ENCODE measurements at regions not wholly inside any gene's neighbourhood (a gene's known extent, or its start where the extent isn't known, plus 50 kb on each side); places are given as distances from the start of the nearest gene placed in this dataset.
"Not testable (repeated sequence)": the region's sequence is repeated elsewhere in the genome, so short reads cannot be mapped to it uniquely, and the experiment has no call there.

- DNase-seq (ENCODE audit: low spot score), result no peak
Observed at GRCh38 chr9:89928521-89929275, 323.9 kb downstream of the GADD45G start.

- no peak for DNase-seq (ENCODE audit: low spot score)
Observed at GRCh38 chr9:89929315-89929672, 324.5 kb downstream of the GADD45G start.

- no peak for DNase-seq (ENCODE audit: low spot score)
Observed at GRCh38 chr9:89929673-89930480, 325.1 kb downstream of the GADD45G start.

- no peak for DNase-seq (ENCODE audit: low spot score)
Observed at GRCh38 chr9:89933578-89933977, 328.8 kb downstream of the GADD45G start.

- DNase-seq (ENCODE audit: low spot score), result no peak
Observed at GRCh38 chr9:89935115-89935514, 330.3 kb downstream of the GADD45G start.

GRCh38 chr9:89935801-89936200 lies 331.0 kb downstream of the GADD45G start:
- DNase-seq (ENCODE audit: low spot score), result no peak

- DNase-seq (ENCODE audit: low spot score), result no peak
Observed at GRCh38 chr9:89937051-89937450, 332.2 kb downstream of the GADD45G start.

GRCh38 chr9:89939181-89939580 lies 334.4 kb downstream of the GADD45G start:
- DNase-seq (ENCODE audit: low spot score), result no peak

GRCh38 chr9:89939626-89940292 lies 334.9 kb downstream of the GADD45G start:
- DNase-seq (ENCODE audit: low spot score), result no peak

GRCh38 chr9:89940625-89941024 lies 335.8 kb downstream of the GADD45G start:
- DNase-seq (ENCODE audit: low spot score), result no peak

- no peak for DNase-seq (ENCODE audit: low spot score)
Observed at GRCh38 chr9:89941875-89942274, 337.1 kb downstream of the GADD45G start.

GRCh38 chr9:89942643-89943042 lies 337.8 kb downstream of the GADD45G start:
- DNase-seq (ENCODE audit: low spot score), result no peak

- no peak for DNase-seq (ENCODE audit: low spot score)
Observed at GRCh38 chr9:89943309-89943708, 338.5 kb downstream of the GADD45G start.

- no peak for DNase-seq (ENCODE audit: low spot score)
Observed at GRCh38 chr9:89943728-89944127, 338.9 kb downstream of the GADD45G start.

GRCh38 chr9:89945133-89945532 lies 340.3 kb downstream of the GADD45G start:
- no peak for DNase-seq (ENCODE audit: low spot score)

- DNase-seq (ENCODE audit: low spot score), result no peak
Observed at GRCh38 chr9:89946741-89947140, 341.9 kb downstream of the GADD45G start.

GRCh38 chr9:89949111-89949510 lies 344.3 kb downstream of the GADD45G start:
- no peak for DNase-seq (ENCODE audit: low spot score)

- no peak for DNase-seq (ENCODE audit: low spot score)
Observed at GRCh38 chr9:89951675-89952074, 346.9 kb downstream of the GADD45G start.

- no peak for DNase-seq (ENCODE audit: low spot score)
Observed at GRCh38 chr9:89952401-89952800, 347.6 kb downstream of the GADD45G start.

GRCh38 chr9:89953263-89953662 lies 348.5 kb downstream of the GADD45G start:
- DNase-seq (ENCODE audit: low spot score), result not testable (repeated sequence)

- DNase-seq (ENCODE audit: low spot score), result no peak
Observed at GRCh38 chr9:89953824-89954615, 349.2 kb downstream of the GADD45G start.
